IMR-90 (cell line): ENCODE measurements at regions not wholly inside any gene's neighbourhood (a gene's known extent, or its start where the extent isn't known, plus 50 kb on each side); places are given as distances from the start of the nearest gene placed in this dataset.

Experiments used
- BHLHE40 ChIP-seq: fragments of 150-350 bp; IDR thresholded peaks from 2 replicates; pipeline ENCODE4 v1.6.1; 2016; ENCODE audit warnings: mild to moderate bottlenecking, low read depth, low read length
- CTCF ChIP-seq: conservative IDR thresholded peaks from 2 replicates; pipeline ENCODE4 v1.5.1; 2012; ENCODE audit warnings: mild to moderate bottlenecking, low read depth, low read length, improper control_type of control experiment
- MAFK ChIP-seq: IDR thresholded peaks from 2 replicates; pipeline ENCODE4 v1.6.1; 2012; ENCODE audit warnings: low read depth, low read length, improper control_type of control experiment
- POLR2A ChIP-seq: IDR thresholded peaks from 2 replicates; pipeline ENCODE4 v1.6.1; 2012; ENCODE audit warnings: mild to moderate bottlenecking, low read depth, low read length
- RFX5 ChIP-seq: IDR thresholded peaks from 2 replicates; pipeline ENCODE4 v1.8.0; 2012; ENCODE audit warnings: low read depth, mild to moderate bottlenecking, low read length, moderate library complexity
- USF2 ChIP-seq: fragments of 150-350 bp; IDR thresholded peaks from 2 replicates; pipeline ENCODE4 v1.6.1; 2017; ENCODE audit warnings: mild to moderate bottlenecking, antibody characterized with exemption, low read length, low read depth

GRCh38 chr3:102926618-102927017, 491.8 kb downstream of the ZPLD1 start:
- TF ChIP-seq MAFK (no peak), BHLHE40 (no peak), CTCF (no peak), USF2 (no peak), RFX5 (no peak), POLR2A (no peak)
